ENCODE measurements at regions not wholly inside any gene's neighbourhood (a gene's known extent, or its start where the extent isn't known, plus 50 kb on each side); places are given as distances from the start of the nearest gene placed in this dataset.

DNA sequence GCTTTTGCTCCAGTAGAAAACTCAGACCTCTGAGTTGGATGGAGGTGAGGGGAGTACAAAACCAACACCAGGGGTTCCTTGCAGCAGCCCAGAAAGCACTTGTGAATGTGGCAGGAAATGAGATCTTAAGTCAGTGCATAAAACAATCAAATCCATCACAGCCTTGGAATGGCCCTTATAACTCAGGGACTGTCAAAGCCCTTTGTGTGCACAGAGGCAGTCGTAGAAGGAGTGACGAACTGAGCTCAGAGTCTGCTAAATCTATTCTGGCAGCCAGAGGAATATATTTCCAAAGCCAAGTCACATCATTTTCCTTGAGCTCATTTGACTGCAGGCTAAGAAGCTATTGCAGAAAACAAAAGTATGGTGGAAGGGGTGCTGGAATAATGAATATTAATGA is 676.6 kb downstream of the DHX35 start:
- Histone ChIP-seq H3K4me2 (no peak overlapping the region), H4K20me1 (ENCODE audit: insufficient read depth) (no peaks in the 10 kb centered on the region), H3K36me3 (ENCODE audit: low read depth) (no peaks in the 10 kb centered on the region), H3F3A (ENCODE audit: insufficient read depth, low read depth) (no peaks in the 10 kb centered on the region), H3K27ac (no peak overlapping the region), H2AFZ (no peak overlapping the region), H3K27me3 (ENCODE audit: insufficient read depth, low read depth) (0 out of 2 replicates have a peak, but pooled peaks cover 6% of the 10 kb centered on the region), H3K4me3 (no peak overlapping the region), H3K4me1 (replicated peaks; ENCODE audit: insufficient read depth) (no peaks in the 10 kb centered on the region), H3K79me2 (ENCODE audit: low read depth) (no peaks in the 10 kb centered on the region), H3K9me3 (ENCODE audit: insufficient read depth, low read depth) (no peaks in the 10 kb centered on the region), H3K9me2 (ENCODE audit: insufficient read depth) (no peaks in the 10 kb centered on the region)
- no TSS peak for BruUV-seq (replicated peaks)
- ChIA-PET POLR2A (ENCODE audit: unreplicated experiment) (no interaction called here), CTCF (no interaction called here)
- no peak for TF ChIP-seq EZH2 (IDR thresholded peaks at IDR 0.05; ENCODE audit: low read depth)
- TF ChIP-seq, protein P1, sequence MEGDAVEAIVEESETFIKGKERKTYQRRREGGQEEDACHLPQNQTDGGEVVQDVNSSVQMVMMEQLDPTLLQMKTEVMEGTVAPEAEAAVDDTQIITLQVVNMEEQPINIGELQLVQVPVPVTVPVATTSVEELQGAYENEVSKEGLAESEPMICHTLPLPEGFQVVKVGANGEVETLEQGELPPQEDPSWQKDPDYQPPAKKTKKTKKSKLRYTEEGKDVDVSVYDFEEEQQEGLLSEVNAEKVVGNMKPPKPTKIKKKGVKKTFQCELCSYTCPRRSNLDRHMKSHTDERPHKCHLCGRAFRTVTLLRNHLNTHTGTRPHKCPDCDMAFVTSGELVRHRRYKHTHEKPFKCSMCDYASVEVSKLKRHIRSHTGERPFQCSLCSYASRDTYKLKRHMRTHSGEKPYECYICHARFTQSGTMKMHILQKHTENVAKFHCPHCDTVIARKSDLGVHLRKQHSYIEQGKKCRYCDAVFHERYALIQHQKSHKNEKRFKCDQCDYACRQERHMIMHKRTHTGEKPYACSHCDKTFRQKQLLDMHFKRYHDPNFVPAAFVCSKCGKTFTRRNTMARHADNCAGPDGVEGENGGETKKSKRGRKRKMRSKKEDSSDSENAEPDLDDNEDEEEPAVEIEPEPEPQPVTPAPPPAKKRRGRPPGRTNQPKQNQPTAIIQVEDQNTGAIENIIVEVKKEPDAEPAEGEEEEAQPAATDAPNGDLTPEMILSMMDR (conservative IDR thresholded peaks at IDR 0.05), result no peak
- no peak for DNase-seq
- intact Hi-C loops (cut with micrococcal nuclease; ENCODE audit: unreplicated experiment), result no loop called here

DNA sequence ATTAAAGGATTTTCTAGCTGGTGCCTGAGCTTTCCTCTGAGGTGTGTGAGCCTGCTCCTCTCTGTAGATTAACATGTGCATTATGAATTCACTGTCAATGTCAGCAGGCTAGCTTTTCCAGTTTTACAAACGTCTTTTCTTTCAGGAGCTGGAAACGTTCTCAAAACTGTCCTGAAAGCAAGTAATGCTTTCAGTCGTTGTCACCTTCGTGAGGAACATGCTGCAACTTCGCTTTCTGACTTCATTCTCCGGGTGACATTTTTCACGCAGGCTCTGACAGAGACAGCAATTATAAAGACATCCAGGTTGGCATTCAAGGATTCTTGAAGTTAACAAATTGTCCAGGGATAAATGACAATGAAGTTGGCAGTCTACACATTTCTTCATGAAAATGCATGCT is 671.5 kb downstream of the DHX35 start:
- POLR2A ChIA-PET (ENCODE audit: unreplicated experiment), result no interaction called here
- no TSS peak for BruUV-seq (replicated peaks)

DNA sequence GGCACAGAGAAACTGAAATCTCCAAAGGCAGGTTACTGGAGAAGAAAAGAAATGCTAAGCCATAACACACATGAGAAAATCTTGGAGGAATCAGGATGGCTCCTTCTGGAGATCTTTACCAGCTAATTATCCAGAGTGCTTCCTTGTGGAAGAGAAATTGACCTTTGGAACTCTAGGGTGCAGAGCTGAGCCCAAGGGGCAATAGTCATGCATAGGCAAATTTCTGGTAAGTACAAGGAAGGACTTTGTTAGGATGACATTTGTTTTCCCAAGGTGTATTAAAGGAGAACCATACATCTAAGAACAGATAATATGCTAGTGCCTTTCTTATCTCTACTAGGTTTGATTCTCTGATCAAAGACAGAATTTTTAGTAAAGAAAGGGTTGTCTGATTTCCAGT is 670.6 kb downstream of the DHX35 start:
- no peak overlapping the region for H3K4me3 ChIP-seq
- H3K9me3 ChIP-seq (ENCODE audit: insufficient read depth, low read depth), result no peaks in the 10 kb centered on the region
- no peaks in the 10 kb centered on the region for H3F3A ChIP-seq (ENCODE audit: insufficient read depth, low read depth)
- no peaks in the 10 kb centered on the region for H3K4me1 ChIP-seq (replicated peaks; ENCODE audit: insufficient read depth)
- no peaks in the 10 kb centered on the region for H3K79me2 ChIP-seq (ENCODE audit: low read depth)
- no peak overlapping the region for H3K4me2 ChIP-seq
- H3K9me2 ChIP-seq (ENCODE audit: insufficient read depth), result no peaks in the 10 kb centered on the region
- DNase-seq, result peak in 1 of 2 experiments; percentile 19
- no peak overlapping the region for H2AFZ ChIP-seq
- no peak for TF ChIP-seq EZH2 (IDR thresholded peaks at IDR 0.05; ENCODE audit: low read depth)
- TF ChIP-seq, protein P1 (conservative IDR thresholded peaks at IDR 0.05), result no peak
- H3K27me3 ChIP-seq (ENCODE audit: insufficient read depth, low read depth), result 0 out of 2 replicates have a peak, but pooled peaks cover 6% of the 10 kb centered on the region
- no peaks in the 10 kb centered on the region for H3K36me3 ChIP-seq (ENCODE audit: low read depth)
- H4K20me1 ChIP-seq (ENCODE audit: insufficient read depth), result no peaks in the 10 kb centered on the region
- H3K27ac ChIP-seq, result no peak overlapping the region
- POLR2A ChIA-PET (ENCODE audit: unreplicated experiment), result no interaction called here
- BruUV-seq (replicated peaks), result no TSS peak
- CTCF ChIA-PET, result no interaction called here
- intact Hi-C loops (cut with micrococcal nuclease; ENCODE audit: unreplicated experiment), result no loop called here

More for the DNA sequence above, 671.5 kb downstream of the DHX35 start:
- CTCF ChIA-PET, result no interaction called here
- no peak overlapping the region for H3K4me2 ChIP-seq
- no peaks in the 10 kb centered on the region for H3K9me3 ChIP-seq (ENCODE audit: insufficient read depth, low read depth)
- no peaks in the 10 kb centered on the region for H3F3A ChIP-seq (ENCODE audit: insufficient read depth, low read depth)
- H3K9me2 ChIP-seq (ENCODE audit: insufficient read depth), result no peaks in the 10 kb centered on the region
- peak in 1 of 2 experiments; percentile 17 for DNase-seq
- H3K4me3 ChIP-seq, result no peak overlapping the region
- no peak overlapping the region for H3K27ac ChIP-seq
- no peak overlapping the region for H2AFZ ChIP-seq
- H3K36me3 ChIP-seq (ENCODE audit: low read depth), result no peaks in the 10 kb centered on the region
- 0 out of 2 replicates have a peak, but pooled peaks cover 6% of the 10 kb centered on the region for H3K27me3 ChIP-seq (ENCODE audit: insufficient read depth, low read depth)
- intact Hi-C loops (cut with micrococcal nuclease; ENCODE audit: unreplicated experiment), result no loop called here
- no peaks in the 10 kb centered on the region for H3K79me2 ChIP-seq (ENCODE audit: low read depth)
- TF ChIP-seq EZH2 (IDR thresholded peaks at IDR 0.05; ENCODE audit: low read depth), result no peak
- TF ChIP-seq, protein P1 (conservative IDR thresholded peaks at IDR 0.05), result no peak
- H4K20me1 ChIP-seq (ENCODE audit: insufficient read depth), result no peaks in the 10 kb centered on the region
- H3K4me1 ChIP-seq (replicated peaks; ENCODE audit: insufficient read depth), result no peaks in the 10 kb centered on the region
